ENCODE measurements at regions not wholly inside any gene's neighbourhood (a gene's known extent, or its start where the extent isn't known, plus 50 kb on each side); places are given as distances from the start of the nearest gene placed in this dataset.
A peak's percentile ranks its signal among the peaks of the same experiment; 100 is the strongest.

GRCh38 chr13:65595916-65596315 lies 1634.2 kb downstream of the PCDH9 start:
- no peak for DNase-seq (ENCODE audit: low read depth)
- in situ Hi-C loops (cut with HindIII; ENCODE audit: low sequenced_read_pairs), result no loop called here
- H3K4me3 ChIP-seq (ENCODE audit: low read depth, low read length), result no peak overlapping the region
- TF ChIP-seq CTCF (IDR thresholded peaks at IDR 0.05; ENCODE audit: low read depth, low read length, missing control alignments), result no peak

GRCh38 chr13:65594298-65594781 lies 1635.8 kb downstream of the PCDH9 start:
- no peak overlapping the region for H3K4me3 ChIP-seq (ENCODE audit: low read depth, low read length)
- TF ChIP-seq CTCF (IDR thresholded peaks at IDR 0.05; ENCODE audit: low read depth, low read length, missing control alignments), result no peak
- peak; percentile 87 for DNase-seq (ENCODE audit: low read depth)
- in situ Hi-C loops (cut with HindIII; ENCODE audit: low sequenced_read_pairs), result no loop called here

- DNase-seq (ENCODE audit: low read depth), result no peak
- no peak for TF ChIP-seq CTCF (IDR thresholded peaks at IDR 0.05; ENCODE audit: low read depth, low read length, missing control alignments)
- H3K4me3 ChIP-seq (ENCODE audit: low read depth, low read length), result no peak overlapping the region
- in situ Hi-C loops (cut with HindIII; ENCODE audit: low sequenced_read_pairs), result no loop called here
Observed at GRCh38 chr13:65593298-65593874, 1636.8 kb downstream of the PCDH9 start.

- in situ Hi-C loops (cut with HindIII; ENCODE audit: low sequenced_read_pairs), result no loop called here
- no peak for DNase-seq (ENCODE audit: low read depth)
- TF ChIP-seq CTCF (IDR thresholded peaks at IDR 0.05; ENCODE audit: low read depth, low read length, missing control alignments), result no peak
- no peak overlapping the region for H3K4me3 ChIP-seq (ENCODE audit: low read depth, low read length)
Observed at GRCh38 chr13:65592731-65593130, 1637.4 kb downstream of the PCDH9 start.

GRCh38 chr13:65585346-65585745 lies 1644.8 kb downstream of the PCDH9 start:
- in situ Hi-C loops (cut with HindIII; ENCODE audit: low sequenced_read_pairs), result no loop called here
- TF ChIP-seq CTCF (IDR thresholded peaks at IDR 0.05; ENCODE audit: low read depth, low read length, missing control alignments), result no peak
- H3K4me3 ChIP-seq (ENCODE audit: low read depth, low read length), result no peak overlapping the region

GRCh38 chr13:65584126-65584525 lies 1646.0 kb downstream of the PCDH9 start:
- no peak for TF ChIP-seq CTCF (IDR thresholded peaks at IDR 0.05; ENCODE audit: low read depth, low read length, missing control alignments)
- no peak overlapping the region for H3K4me3 ChIP-seq (ENCODE audit: low read depth, low read length)
- DNase-seq (ENCODE audit: low read depth), result no peak
- in situ Hi-C loops (cut with HindIII; ENCODE audit: low sequenced_read_pairs), result no loop called here

More at GRCh38 chr13:65585346-65585745, 1644.8 kb downstream of the PCDH9 start:
- DNase-seq (ENCODE audit: low read depth), result no peak
